ENCODE measurements at regions not wholly inside any gene's neighbourhood (a gene's known extent, or its start where the extent isn't known, plus 50 kb on each side); places are given as distances from the start of the nearest gene placed in this dataset.

DNA sequence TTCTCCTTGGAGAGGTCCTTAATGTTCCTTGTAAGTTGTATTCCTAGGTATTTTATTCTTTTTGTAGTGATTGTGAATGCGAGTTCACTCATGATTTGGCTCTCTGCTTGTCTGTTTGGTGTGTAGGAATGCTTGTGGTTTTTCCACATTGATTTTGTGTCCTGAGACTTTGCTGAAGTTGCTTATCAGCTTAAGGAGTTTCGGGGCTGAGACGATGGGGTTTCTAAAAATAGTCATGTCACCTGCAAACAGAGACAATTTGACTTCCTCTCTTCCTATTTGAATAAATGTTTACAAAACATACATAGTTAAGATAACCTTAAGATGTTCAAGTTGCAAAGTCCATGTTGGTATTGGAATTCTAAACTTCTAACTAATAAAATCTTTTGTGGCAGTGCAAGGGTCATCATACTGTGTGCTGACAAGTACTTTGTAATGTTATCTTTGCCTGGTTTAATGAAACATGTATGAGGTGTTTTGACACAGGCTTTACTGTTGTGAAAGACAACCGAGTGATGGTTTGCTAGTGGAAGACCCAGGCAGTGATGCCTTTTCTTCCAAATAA, 286.2 kb downstream of the MRPS30 start:
- DNase-seq (ENCODE audit: low read depth in 1 of 2, low spot score in 1 of 2), result no peak
- TF ChIP-seq GABPA (IDR thresholded peaks at IDR 0.05; ENCODE audit: low read depth) (no peak), SPI1 (IDR thresholded peaks at IDR 0.05; ENCODE audit: borderline replicate concordance, low read depth) (no peak), POLR2AphosphoS5 (IDR thresholded peaks at IDR 0.05; ENCODE audit: low read depth) (no peak)
- TF ChIP-seq, protein P1, sequence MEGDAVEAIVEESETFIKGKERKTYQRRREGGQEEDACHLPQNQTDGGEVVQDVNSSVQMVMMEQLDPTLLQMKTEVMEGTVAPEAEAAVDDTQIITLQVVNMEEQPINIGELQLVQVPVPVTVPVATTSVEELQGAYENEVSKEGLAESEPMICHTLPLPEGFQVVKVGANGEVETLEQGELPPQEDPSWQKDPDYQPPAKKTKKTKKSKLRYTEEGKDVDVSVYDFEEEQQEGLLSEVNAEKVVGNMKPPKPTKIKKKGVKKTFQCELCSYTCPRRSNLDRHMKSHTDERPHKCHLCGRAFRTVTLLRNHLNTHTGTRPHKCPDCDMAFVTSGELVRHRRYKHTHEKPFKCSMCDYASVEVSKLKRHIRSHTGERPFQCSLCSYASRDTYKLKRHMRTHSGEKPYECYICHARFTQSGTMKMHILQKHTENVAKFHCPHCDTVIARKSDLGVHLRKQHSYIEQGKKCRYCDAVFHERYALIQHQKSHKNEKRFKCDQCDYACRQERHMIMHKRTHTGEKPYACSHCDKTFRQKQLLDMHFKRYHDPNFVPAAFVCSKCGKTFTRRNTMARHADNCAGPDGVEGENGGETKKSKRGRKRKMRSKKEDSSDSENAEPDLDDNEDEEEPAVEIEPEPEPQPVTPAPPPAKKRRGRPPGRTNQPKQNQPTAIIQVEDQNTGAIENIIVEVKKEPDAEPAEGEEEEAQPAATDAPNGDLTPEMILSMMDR (IDR thresholded peaks at IDR 0.05; ENCODE audit: insufficient read depth, low read length), result no peak
- TF ChIP-seq, protein P2, sequence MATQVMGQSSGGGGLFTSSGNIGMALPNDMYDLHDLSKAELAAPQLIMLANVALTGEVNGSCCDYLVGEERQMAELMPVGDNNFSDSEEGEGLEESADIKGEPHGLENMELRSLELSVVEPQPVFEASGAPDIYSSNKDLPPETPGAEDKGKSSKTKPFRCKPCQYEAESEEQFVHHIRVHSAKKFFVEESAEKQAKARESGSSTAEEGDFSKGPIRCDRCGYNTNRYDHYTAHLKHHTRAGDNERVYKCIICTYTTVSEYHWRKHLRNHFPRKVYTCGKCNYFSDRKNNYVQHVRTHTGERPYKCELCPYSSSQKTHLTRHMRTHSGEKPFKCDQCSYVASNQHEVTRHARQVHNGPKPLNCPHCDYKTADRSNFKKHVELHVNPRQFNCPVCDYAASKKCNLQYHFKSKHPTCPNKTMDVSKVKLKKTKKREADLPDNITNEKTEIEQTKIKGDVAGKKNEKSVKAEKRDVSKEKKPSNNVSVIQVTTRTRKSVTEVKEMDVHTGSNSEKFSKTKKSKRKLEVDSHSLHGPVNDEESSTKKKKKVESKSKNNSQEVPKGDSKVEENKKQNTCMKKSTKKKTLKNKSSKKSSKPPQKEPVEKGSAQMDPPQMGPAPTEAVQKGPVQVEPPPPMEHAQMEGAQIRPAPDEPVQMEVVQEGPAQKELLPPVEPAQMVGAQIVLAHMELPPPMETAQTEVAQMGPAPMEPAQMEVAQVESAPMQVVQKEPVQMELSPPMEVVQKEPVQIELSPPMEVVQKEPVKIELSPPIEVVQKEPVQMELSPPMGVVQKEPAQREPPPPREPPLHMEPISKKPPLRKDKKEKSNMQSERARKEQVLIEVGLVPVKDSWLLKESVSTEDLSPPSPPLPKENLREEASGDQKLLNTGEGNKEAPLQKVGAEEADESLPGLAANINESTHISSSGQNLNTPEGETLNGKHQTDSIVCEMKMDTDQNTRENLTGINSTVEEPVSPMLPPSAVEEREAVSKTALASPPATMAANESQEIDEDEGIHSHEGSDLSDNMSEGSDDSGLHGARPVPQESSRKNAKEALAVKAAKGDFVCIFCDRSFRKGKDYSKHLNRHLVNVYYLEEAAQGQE (IDR thresholded peaks at IDR 0.05; ENCODE audit: insufficient replicate concordance, low read depth), result no peak
- Histone ChIP-seq H3K4me3 (replicated peaks; ENCODE audit: insufficient read depth, low read length) (no peak overlapping the region), H3K27me3 (ENCODE audit: insufficient read depth, poor library complexity, severe bottlenecking) (no peaks in the 10 kb centered on the region), H3K27ac (replicated peaks) (no peak overlapping the region)

DNA sequence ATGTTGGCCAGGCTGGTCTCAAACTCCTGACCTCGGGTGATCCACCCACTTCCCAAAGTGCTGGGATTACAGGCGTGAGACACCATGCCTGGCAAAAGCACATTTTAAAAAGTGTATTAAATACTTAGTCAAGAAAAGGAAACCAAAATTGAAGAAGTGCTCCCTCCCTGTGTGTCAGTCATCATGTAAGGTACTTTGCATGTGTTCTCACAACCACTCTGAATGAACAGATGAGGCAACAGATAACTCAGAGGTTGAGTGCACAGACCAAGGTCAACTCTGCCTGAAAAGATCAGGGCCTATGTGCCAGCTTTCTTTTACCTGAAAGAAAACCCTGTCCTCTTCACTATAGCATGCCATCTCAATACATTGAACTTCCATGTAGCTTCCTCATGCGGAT, 289.7 kb downstream of the MRPS30 start:
- H3K27ac ChIP-seq (replicated peaks), result no peak overlapping the region
- DNase-seq (ENCODE audit: low read depth in 1 of 2, low spot score in 1 of 2), result no peak
- TF ChIP-seq, protein P2 (IDR thresholded peaks at IDR 0.05; ENCODE audit: insufficient replicate concordance, low read depth), result no peak
- TF ChIP-seq POLR2AphosphoS5 (IDR thresholded peaks at IDR 0.05; ENCODE audit: low read depth), result no peak
- no peak for TF ChIP-seq SPI1 (IDR thresholded peaks at IDR 0.05; ENCODE audit: borderline replicate concordance, low read depth)
- TF ChIP-seq, protein P1 (IDR thresholded peaks at IDR 0.05; ENCODE audit: insufficient read depth, low read length), result no peak
- no peak for TF ChIP-seq GABPA (IDR thresholded peaks at IDR 0.05; ENCODE audit: low read depth)
- H3K4me3 ChIP-seq (replicated peaks; ENCODE audit: insufficient read depth, low read length), result no peak overlapping the region
- H3K27me3 ChIP-seq (ENCODE audit: insufficient read depth, poor library complexity, severe bottlenecking), result no peaks in the 10 kb centered on the region

DNA sequence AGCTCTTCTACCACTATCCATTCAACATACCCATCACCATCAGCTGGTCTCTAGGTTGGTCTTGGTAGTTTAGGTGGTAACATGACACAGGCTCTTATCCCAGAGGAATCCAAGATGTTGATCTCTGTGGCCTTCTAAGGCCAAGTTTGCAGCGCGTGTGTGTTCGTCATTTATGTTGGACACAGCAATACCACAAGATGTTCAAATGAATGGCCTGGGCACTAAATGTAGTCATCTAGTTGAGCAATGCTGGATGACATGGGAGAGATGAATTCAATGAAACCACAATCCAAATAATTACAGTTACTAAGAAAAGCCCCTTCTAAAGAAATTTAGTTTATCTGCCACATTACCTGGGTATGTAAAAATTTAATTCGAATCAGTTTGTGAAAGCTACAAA, 292.4 kb downstream of the MRPS30 start:
- no peak for DNase-seq (ENCODE audit: low read depth in 1 of 2, low spot score in 1 of 2)
- Histone ChIP-seq H3K4me3 (replicated peaks; ENCODE audit: insufficient read depth, low read length) (no peak overlapping the region), H3K27me3 (ENCODE audit: insufficient read depth, poor library complexity, severe bottlenecking) (no peaks in the 10 kb centered on the region), H3K27ac (replicated peaks) (no peak overlapping the region)
- TF ChIP-seq, protein P2 (IDR thresholded peaks at IDR 0.05; ENCODE audit: insufficient replicate concordance, low read depth), result no peak
- TF ChIP-seq GABPA (IDR thresholded peaks at IDR 0.05; ENCODE audit: low read depth) (no peak), POLR2AphosphoS5 (IDR thresholded peaks at IDR 0.05; ENCODE audit: low read depth) (no peak), SPI1 (IDR thresholded peaks at IDR 0.05; ENCODE audit: borderline replicate concordance, low read depth) (no peak)
- TF ChIP-seq, protein P1 (IDR thresholded peaks at IDR 0.05; ENCODE audit: insufficient read depth, low read length), result no peak

Data from HL-60 (cell line).